Stimulated activated memory B cell treated with anti-CD40 and anti-IgM and Interleukin-4, amounts not matched to agents 10 μg/mL and 1 μg/mL and 100 μg/mL, for 72 hours (primary cell): ENCODE measurements at regions not wholly inside any gene's neighbourhood (a gene's known extent, or its start where the extent isn't known, plus 50 kb on each side); places are given as distances from the start of the nearest gene placed in this dataset.
"Not testable (repeated sequence)": the region's sequence is repeated elsewhere in the genome, so short reads cannot be mapped to it uniquely, and the experiment has no call there.

Experiments
- ATAC-seq: fragments of 150-1000 bp; cut with Tn5 transposase; 2 replicates; pipeline ENCODE4 v1.10.0; 2021
- H3K27ac Mint-ChIP-seq: one replicate; pipeline ENCODE4 v1.8.0; 2022; ENCODE audit warnings: mild to moderate bottlenecking, mixed read lengths
- H3K27me3 Mint-ChIP-seq: one replicate; pipeline ENCODE4 v1.8.0; 2022; ENCODE audit warnings: mixed read lengths
- H3K36me3 Mint-ChIP-seq: one replicate; pipeline ENCODE4 v1.8.0; 2022; ENCODE audit warnings: mixed read lengths
- H3K4me1 Mint-ChIP-seq: one replicate; pipeline ENCODE4 v1.8.0; 2022; ENCODE audit warnings: mixed read lengths
- H3K4me3 Mint-ChIP-seq: one replicate; pipeline ENCODE4 v1.8.0; 2022; ENCODE audit warnings: mild to moderate bottlenecking, moderate library complexity, mixed read lengths
- H3K9me3 Mint-ChIP-seq: one replicate; pipeline ENCODE4 v1.8.0; 2022; ENCODE audit warnings: mixed read lengths

- H3K4me3 Mint-ChIP-seq: no peak overlapping the region
- H3K36me3 Mint-ChIP-seq: no peaks in the 10 kb centered on the region
- no peak for ATAC-seq
- H3K27me3 Mint-ChIP-seq: no peaks in the 10 kb centered on the region
- no peaks in the 10 kb centered on the region for H3K4me1 Mint-ChIP-seq
- no peak overlapping the region for H3K27ac Mint-ChIP-seq
- H3K9me3 Mint-ChIP-seq: peaks cover 6% of the 10 kb centered on the region
Measured at GRCh38 chr16:63684149-63685101, 1437.4 kb downstream of the CDH11 start.

DNA sequence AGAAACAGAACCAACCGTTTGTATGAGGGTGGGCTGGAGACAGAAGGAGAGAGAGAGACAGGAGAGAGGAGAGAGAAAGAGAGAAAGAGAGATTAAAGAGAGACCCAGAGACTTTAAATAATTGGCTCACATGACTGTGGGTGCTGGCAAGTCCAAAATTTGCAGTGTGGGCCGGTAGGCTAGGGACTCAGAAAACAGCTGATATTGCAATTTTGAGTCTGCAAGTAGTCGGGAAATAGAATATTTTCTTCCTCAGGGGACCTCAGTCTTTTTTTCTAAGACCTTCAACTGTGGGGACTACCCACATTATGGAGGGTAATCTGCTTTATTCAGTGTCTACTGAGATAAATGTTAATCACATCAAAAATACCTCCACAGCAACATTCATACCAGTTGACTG is 1439.0 kb downstream of the CDH11 start:
- Mint-ChIP-seq H3K4me3 (no peak overlapping the region), H3K27ac (no peak overlapping the region), H3K27me3 (no peaks in the 10 kb centered on the region), H3K9me3 (peaks cover 11% of the 10 kb centered on the region), H3K4me1 (no peaks in the 10 kb centered on the region), H3K36me3 (no peaks in the 10 kb centered on the region)
- ATAC-seq: no peak

GRCh38 chr16:63672493-63672892 is 1449.4 kb downstream of the CDH11 start:
- Mint-ChIP-seq H3K9me3 (peaks cover 4% of the 10 kb centered on the region), H3K27ac (no peak overlapping the region), H3K27me3 (no peaks in the 10 kb centered on the region), H3K4me3 (no peak overlapping the region), H3K36me3 (no peaks in the 10 kb centered on the region), H3K4me1 (no peaks in the 10 kb centered on the region)
- no peak for ATAC-seq

DNA sequence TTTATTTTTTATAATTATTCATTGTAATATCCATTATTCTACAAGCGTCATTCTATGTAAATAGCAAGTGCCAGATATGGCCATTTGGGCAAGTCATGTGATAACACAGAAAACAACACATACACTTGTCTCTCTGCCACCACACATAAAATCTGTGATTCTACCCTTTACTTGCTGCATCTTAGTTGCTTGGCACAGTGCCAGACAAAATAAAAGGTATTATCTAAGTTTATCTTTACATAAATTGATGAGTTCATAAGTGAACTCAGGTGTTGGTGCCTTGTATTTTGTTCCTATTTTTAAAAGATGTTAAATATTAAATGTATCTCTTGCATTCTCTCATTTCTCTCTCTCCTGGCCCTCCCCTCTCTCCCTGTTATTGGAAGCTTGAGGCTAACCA is 1458.7 kb downstream of the CDH11 start:
- Mint-ChIP-seq H3K27ac (no peak overlapping the region), H3K9me3 (peaks cover 4% of the 10 kb centered on the region), H3K4me1 (no peaks in the 10 kb centered on the region)

GRCh38 chr16:63655846-63656245 is 1466.0 kb downstream of the CDH11 start:
- Mint-ChIP-seq H3K36me3 (no peaks in the 10 kb centered on the region), H3K9me3 (peaks cover 4% of the 10 kb centered on the region), H3K4me1 (no peaks in the 10 kb centered on the region), H3K4me3 (no peak overlapping the region), H3K27ac (no peak overlapping the region), H3K27me3 (no peaks in the 10 kb centered on the region)
- no peak for ATAC-seq

More for the DNA sequence above, 1458.7 kb downstream of the CDH11 start:
- ATAC-seq: no peak
- Mint-ChIP-seq H3K27me3 (no peaks in the 10 kb centered on the region), H3K4me3 (no peak overlapping the region), H3K36me3 (no peaks in the 10 kb centered on the region)

DNA sequence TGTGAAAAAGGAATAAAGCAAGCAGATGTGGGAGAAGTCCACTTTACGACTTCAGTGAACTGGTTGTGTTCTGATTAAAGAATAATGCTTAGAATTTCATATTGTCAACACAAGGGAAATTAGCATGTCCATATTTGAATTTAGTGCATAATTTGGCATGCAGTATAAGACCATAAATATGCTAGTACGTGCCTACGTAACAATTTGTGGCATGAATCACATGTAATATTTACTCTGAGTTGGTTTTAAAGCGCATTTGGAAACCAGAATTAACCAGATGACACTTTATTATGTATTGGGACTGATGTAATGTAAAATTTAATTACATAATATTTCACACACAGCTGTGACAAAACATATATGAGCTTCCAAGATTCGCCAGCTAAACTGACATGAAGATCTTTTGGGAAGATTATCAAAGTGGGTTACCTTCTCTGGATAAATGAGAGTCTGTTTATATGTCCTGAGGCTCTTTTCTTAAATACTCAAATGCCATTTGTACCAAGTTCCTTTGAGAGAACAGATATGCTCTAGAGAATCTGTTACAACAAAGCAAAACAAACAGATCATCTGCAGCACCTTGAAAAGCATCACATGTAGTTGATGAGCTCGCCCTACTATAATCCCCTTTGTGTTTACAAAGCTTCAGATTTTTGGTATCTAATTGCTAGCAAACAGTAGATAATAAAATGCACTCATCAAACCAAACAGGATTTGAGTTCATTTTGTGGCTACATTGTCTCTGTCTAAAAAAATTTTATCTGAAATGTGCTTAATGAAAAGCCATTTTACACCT is 1468.6 kb downstream of the CDH11 start:
- no peaks in the 10 kb centered on the region for H3K9me3 Mint-ChIP-seq
- no peak for ATAC-seq
- no peaks in the 10 kb centered on the region for H3K4me1 Mint-ChIP-seq
- no peak overlapping the region for H3K4me3 Mint-ChIP-seq
- H3K36me3 Mint-ChIP-seq: no peaks in the 10 kb centered on the region
- no peaks in the 10 kb centered on the region for H3K27me3 Mint-ChIP-seq
- H3K27ac Mint-ChIP-seq: no peak overlapping the region

DNA sequence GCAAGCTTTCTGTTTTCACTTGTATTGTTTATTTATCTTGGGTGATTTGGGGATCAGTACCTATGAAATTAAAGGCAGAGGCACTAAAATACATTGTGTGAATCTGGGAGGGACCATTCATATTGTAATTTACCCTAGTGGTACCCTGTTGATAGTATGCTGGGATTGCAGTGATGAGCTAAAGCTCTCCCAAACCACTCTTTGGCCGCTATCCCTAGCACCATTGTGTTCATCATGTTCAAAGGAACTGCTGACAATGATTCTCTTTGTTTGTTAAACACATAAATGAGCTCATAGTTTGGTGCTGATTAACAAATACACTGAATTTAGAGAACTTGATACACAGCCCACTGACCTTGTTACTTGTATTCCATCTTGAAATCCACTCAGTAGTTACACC is 1469.8 kb downstream of the CDH11 start:
- H3K36me3 Mint-ChIP-seq: no peaks in the 10 kb centered on the region
- no peaks in the 10 kb centered on the region for H3K9me3 Mint-ChIP-seq
- H3K4me1 Mint-ChIP-seq: no peaks in the 10 kb centered on the region
- no peak overlapping the region for H3K27ac Mint-ChIP-seq
- H3K4me3 Mint-ChIP-seq: no peak overlapping the region
- no peaks in the 10 kb centered on the region for H3K27me3 Mint-ChIP-seq
- ATAC-seq: no peak

- no peak overlapping the region for H3K4me3 Mint-ChIP-seq
- no peaks in the 10 kb centered on the region for H3K36me3 Mint-ChIP-seq
- H3K27ac Mint-ChIP-seq: no peak overlapping the region
- H3K27me3 Mint-ChIP-seq: no peaks in the 10 kb centered on the region
- H3K4me1 Mint-ChIP-seq: no peaks in the 10 kb centered on the region
- ATAC-seq: no peak
- H3K9me3 Mint-ChIP-seq: peaks cover 6% of the 10 kb centered on the region
Measured at GRCh38 chr16:63650550-63650949, 1471.3 kb downstream of the CDH11 start.

- not testable (repeated sequence) for ATAC-seq, H3K27me3 Mint-ChIP-seq, H3K27ac Mint-ChIP-seq
Measured at GRCh38 chr16:63633706-63634445, 1488.0 kb downstream of the CDH11 start.

DNA sequence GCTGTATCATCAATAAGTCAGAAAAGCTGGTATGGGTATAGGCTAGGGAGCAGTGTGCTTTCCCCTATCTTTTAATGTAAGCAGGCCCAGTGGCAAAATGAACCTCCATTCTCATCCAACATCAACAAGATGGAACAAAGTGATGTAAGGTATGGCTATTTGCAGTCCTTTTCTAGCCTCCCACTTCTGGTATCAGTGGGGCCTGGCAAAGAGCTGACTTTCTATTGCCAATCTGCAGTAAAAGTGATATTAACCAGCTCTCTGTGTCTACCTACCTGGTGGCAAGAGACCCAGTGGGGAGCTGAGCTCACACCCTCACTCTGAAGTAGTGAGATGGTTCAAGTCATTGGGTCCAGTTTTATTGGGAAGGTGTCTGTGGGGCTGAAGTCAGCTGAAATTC is 1492.6 kb downstream of the CDH11 start:
- no peak overlapping the region for H3K4me3 Mint-ChIP-seq
- H3K27me3 Mint-ChIP-seq: no peaks in the 10 kb centered on the region
- no peak for ATAC-seq
- H3K27ac Mint-ChIP-seq: no peak overlapping the region
- H3K4me1 Mint-ChIP-seq: no peaks in the 10 kb centered on the region
- no peaks in the 10 kb centered on the region for H3K36me3 Mint-ChIP-seq
- peaks cover 5% of the 10 kb centered on the region for H3K9me3 Mint-ChIP-seq

More at GRCh38 chr16:63633706-63634445, 1488.0 kb downstream of the CDH11 start:
- H3K9me3 Mint-ChIP-seq: peaks cover 11% of the 10 kb centered on the region
- not testable (repeated sequence) for H3K4me3 Mint-ChIP-seq, H3K36me3 Mint-ChIP-seq, H3K4me1 Mint-ChIP-seq

DNA sequence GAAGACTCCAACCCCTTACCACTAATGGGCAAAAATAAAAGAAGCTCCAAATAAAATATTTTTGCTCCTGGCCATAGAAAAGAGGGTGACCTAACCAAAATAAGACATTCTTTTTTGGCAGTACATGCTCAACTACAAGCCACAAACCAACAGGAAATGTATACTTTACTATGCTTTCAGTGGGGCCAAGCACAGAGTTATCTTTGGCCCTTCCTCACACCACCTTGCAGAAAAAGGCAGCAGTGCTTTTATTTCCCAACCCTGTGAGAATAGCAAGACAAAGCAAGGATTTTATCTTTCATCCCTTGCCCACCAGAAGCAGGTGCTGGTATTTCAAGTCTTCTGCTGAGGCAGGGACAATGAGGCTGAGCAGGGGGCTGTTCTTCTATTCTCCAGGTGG is 1493.1 kb downstream of the CDH11 start:
- Mint-ChIP-seq H3K4me3 (no peak overlapping the region), H3K4me1 (no peaks in the 10 kb centered on the region), H3K27ac (no peak overlapping the region), H3K27me3 (no peaks in the 10 kb centered on the region), H3K36me3 (no peaks in the 10 kb centered on the region), H3K9me3 (peaks cover 3% of the 10 kb centered on the region)
- no peak for ATAC-seq

GRCh38 chr16:63625126-63625525 is 1496.7 kb downstream of the CDH11 start:
- H3K9me3 Mint-ChIP-seq: peaks cover 3% of the 10 kb centered on the region
- ATAC-seq: no peak
- H3K27me3 Mint-ChIP-seq: no peaks in the 10 kb centered on the region
- H3K27ac Mint-ChIP-seq: no peak overlapping the region
- H3K4me1 Mint-ChIP-seq: no peaks in the 10 kb centered on the region
- H3K4me3 Mint-ChIP-seq: no peak overlapping the region
- no peaks in the 10 kb centered on the region for H3K36me3 Mint-ChIP-seq

- Mint-ChIP-seq H3K27ac (no peak overlapping the region), H3K9me3 (peaks cover 3% of the 10 kb centered on the region), H3K36me3 (no peaks in the 10 kb centered on the region), H3K4me1 (no peaks in the 10 kb centered on the region), H3K4me3 (no peak overlapping the region), H3K27me3 (no peaks in the 10 kb centered on the region)
- no peak for ATAC-seq
Measured at GRCh38 chr16:63623551-63624039, 1498.3 kb downstream of the CDH11 start.

- Mint-ChIP-seq H3K36me3 (no peaks in the 10 kb centered on the region), H3K4me1 (no peaks in the 10 kb centered on the region), H3K27ac (no peak overlapping the region), H3K9me3 (no peaks in the 10 kb centered on the region), H3K27me3 (no peaks in the 10 kb centered on the region), H3K4me3 (no peak overlapping the region)
- no peak for ATAC-seq
Measured at GRCh38 chr16:63618896-63619485, 1502.9 kb downstream of the CDH11 start.
